Suprapubic skin (tissue), 4 donors: ENCODE measurements at regions not wholly inside any gene's neighbourhood (a gene's known extent, or its start where the extent isn't known, plus 50 kb on each side); places are given as distances from the start of the nearest gene placed in this dataset.
"Not testable (repeated sequence)": the region's sequence is repeated elsewhere in the genome, so short reads cannot be mapped to it uniquely, and the experiment has no call there.

ENCODE experiments used
- CTCF ChIP-seq, 2 donors: fragments of 200-600 bp in 1 of 2; fragments of 450-650 bp in 1 of 2; sonication (generic) in 1 of 2; IDR thresholded peaks; one replicate each; pipeline ENCODE4 v1.5.1; 2016 to 2019; ENCODE audit warnings: antibody characterized with exemption in 2 of 2, mild to moderate bottlenecking in 1 of 2, moderate library complexity in 1 of 2
- EP300 ChIP-seq: sonication (generic); formaldehyde crosslinking; IDR thresholded peaks from one replicate; pipeline ENCODE4 v1.6.1; 2017; ENCODE audit warnings: antibody characterized with exemption
- POLR2A ChIP-seq, 2 donors: fragments of 450-650 bp; IDR thresholded peaks; one replicate each; pipeline ENCODE4 v1.6.1; 2017; ENCODE audit warnings: antibody characterized with exemption in 2 of 2, mild to moderate bottlenecking in 2 of 2, moderate library complexity in 2 of 2
- POLR2AphosphoS5 ChIP-seq, 3 donors: sonication (generic); formaldehyde crosslinking; IDR thresholded peaks; one replicate each; pipeline ENCODE4 v1.6.1; 2017; ENCODE audit warnings: antibody characterized with exemption in 3 of 3

GRCh38 chr1:120952871-120953265 lies 63.3 kb downstream of the PPIAL4A start:
- TF ChIP-seq CTCF (IDR thresholded peaks at IDR 0.05); POLR2A (IDR thresholded peaks at IDR 0.05); EP300; POLR2AphosphoS5 (IDR thresholded peaks at IDR 0.05): not testable (repeated sequence)
